Heart left ventricle (tissue), 13 donors: ENCODE measurements at regions not wholly inside any gene's neighbourhood (a gene's known extent, or its start where the extent isn't known, plus 50 kb on each side); places are given as distances from the start of the nearest gene placed in this dataset.

Experiments
- CTCF ChIP-seq, 12 donors: fragments of 200-600 bp; sonication (generic) in 4 of 12; IDR thresholded peaks; one replicate each; pipeline versions ENCODE4 v1.5.0 to v1.8.0; 2018 to 2022; ENCODE audit warnings: antibody characterized with exemption in 12 of 12, mild to moderate bottlenecking in 5 of 12
- POLR2A ChIP-seq, 2 donors: fragments of 450-650 bp; IDR thresholded peaks; one replicate each; pipeline ENCODE4 v1.6.1; 2017; ENCODE audit warnings: antibody characterized with exemption in 2 of 2, mild to moderate bottlenecking in 2 of 2, moderate library complexity in 2 of 2
- donor health status: ischemic (EF 13 %, LVEDD 7.1; RV severe dilation, severe dysfunction).
- donor health status: DM: no; HTN: yes; CAD: no.
- donor health status: DM: no; HTN: no; CAD: no.
- donor health status: ischemic (EF 25% LVEDD 6.9; RV normal size, moderate dysfunction).
- donor health status: ischemic (EF 25% LVEDD 5.7; RV mildly dilated, moderate dysfunction).
- donor health status: ischemic (EF 35%, LVEDD 5.7; RV mildly dilated, moderate dysfunction).
- donor health status: nonischemic (EF 11% LVEDD 7.7; RV severe dilation, severe dysfunction).
- donor health status: DM: yes; HTN: yes; CAD: no.
- donor health status: PGD.
- donor health status: ischemic (EF 29% LVEDD 5.4; RV normal size, mild dysfunction).
- donor health status: nonischemic (EF 23%, LVEDD 6.1; RV moderate dilation, normal function).

GRCh38 chr12:115102450-115102849 lies 418.5 kb upstream of the TBX3 start:
- no peak for TF ChIP-seq POLR2A (IDR thresholded peaks at IDR 0.05)
- no peak for TF ChIP-seq CTCF (IDR thresholded peaks at IDR 0.05)
